Inflammatory macrophage (primary cell): ENCODE measurements at regions not wholly inside any gene's neighbourhood (a gene's known extent, or its start where the extent isn't known, plus 50 kb on each side); places are given as distances from the start of the nearest gene placed in this dataset.
"Not testable (repeated sequence)": the region's sequence is repeated elsewhere in the genome, so short reads cannot be mapped to it uniquely, and the experiment has no call there.

Experiments used
- DNase-seq, 2 donors: peaks; one replicate each; pipeline ENCODE4 v3.0.0-alpha.2; 2020 to 2022

DNA sequence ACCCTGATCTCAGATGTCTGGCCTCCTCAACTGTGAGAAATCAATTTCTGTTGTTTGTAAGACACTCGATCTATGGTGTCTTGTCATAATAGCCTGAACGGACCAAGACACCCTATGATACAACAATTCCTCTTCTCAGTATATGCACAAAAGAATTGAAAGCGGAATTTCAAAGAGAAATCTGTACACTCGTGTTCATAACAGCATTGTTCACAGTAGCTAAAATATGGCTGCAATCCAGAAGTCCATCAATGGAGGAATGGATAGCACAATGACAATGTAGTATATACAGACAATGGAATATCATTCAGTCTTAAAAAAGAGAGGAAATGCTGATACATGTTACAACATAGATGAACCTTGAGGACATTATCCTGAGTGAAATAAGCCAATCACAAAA is 354.6 kb downstream of the SFMBT2 start:
- no peak for DNase-seq

DNA sequence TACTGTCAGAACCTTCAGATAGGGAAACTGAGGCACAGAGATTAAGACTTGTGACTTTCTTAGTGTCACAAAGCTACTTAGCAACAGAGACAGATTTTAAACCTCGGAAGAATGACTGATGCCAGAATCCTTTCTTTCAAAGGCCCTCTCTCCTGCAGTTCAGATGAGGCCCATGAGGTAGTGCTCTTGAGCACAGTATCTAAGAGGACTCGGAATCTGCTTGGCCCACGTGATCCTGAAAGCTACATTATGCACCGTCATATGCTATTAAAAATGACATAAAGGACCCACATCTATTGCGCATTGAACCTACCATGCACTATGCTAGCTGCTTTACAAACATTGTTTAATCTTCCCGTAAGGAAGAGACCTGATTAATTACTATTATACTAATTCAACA is 355.9 kb downstream of the SFMBT2 start:
- no peak for DNase-seq

DNA sequence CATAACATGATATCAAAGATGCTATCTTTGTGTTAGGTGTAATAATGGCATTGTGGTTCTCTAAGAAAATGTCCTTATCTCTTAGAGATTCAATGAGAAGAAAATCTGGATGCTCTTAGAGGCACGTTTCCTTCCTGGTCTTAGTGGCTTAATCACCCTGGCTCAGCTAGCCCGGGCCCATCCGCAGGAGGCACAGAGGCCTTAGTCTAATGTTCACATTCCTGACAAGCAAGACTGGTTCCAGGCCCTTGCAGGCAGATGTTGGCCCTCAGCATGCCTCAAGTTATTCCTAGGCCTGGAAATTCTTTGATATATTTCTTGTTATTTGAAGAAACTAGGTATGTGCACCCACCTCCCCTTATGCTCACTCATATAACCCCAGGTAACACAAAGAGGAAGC is 357.6 kb downstream of the SFMBT2 start:
- DNase-seq: no peak

DNA sequence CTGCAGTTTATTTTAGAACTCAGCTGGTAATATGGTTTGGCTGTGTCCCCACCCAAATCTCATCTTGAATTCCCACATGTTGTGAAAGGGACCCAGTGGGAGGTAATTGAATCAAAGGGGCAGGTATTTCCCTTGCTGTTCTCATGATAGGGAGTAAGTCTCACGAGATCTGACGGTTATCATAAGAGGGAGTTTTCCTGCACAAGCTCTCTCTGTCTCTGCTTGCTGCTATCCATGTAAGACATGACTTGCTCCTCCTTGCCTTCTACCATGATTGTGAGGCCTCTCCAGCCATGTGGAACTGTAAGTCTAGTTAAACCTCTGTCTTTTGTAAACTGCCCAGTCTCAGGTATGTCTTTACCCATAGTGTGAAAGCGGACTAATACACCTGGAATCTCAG is 360.8 kb downstream of the SFMBT2 start:
- not testable (repeated sequence) for DNase-seq

DNA sequence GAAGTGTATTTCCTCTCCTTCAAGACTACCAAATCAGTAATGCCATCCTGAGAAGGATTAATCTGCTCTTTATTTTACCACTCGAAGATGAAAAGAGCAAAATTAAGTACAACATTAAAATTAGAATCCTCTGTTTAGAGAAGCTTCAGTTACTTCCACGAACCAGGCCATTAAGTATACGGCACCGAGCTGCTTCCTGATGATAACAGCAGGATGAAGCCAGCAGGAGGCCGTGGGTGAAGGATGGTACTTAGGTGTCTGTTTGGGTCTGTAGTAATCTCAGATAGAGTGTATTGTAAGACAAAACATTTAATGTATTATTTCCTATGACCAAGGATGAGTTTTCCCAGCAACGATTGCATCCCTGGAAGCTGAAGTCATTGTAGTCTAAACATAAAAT is 362.8 kb downstream of the SFMBT2 start:
- DNase-seq: no peak

DNA sequence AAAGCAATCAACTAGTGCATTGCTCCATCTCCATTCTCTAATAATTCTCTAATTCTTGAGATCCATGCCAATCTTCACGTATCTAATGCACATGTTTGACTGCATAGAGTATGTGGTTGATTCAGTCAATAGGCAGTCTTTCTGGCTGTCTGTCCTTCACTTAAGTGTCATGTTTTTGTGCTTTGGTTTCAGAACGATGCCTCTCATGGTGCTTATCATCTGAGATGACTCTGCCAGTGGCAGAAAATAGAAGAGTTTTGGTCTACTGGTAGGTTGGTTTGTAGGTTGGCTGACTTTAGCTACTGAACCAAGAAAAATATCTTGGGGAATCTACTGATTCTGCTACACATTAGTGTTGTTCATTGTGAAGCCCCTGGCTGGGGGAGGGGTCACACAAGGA is 364.2 kb downstream of the SFMBT2 start:
- peak in 1 of 2 donors; percentile 36 for DNase-seq

DNA sequence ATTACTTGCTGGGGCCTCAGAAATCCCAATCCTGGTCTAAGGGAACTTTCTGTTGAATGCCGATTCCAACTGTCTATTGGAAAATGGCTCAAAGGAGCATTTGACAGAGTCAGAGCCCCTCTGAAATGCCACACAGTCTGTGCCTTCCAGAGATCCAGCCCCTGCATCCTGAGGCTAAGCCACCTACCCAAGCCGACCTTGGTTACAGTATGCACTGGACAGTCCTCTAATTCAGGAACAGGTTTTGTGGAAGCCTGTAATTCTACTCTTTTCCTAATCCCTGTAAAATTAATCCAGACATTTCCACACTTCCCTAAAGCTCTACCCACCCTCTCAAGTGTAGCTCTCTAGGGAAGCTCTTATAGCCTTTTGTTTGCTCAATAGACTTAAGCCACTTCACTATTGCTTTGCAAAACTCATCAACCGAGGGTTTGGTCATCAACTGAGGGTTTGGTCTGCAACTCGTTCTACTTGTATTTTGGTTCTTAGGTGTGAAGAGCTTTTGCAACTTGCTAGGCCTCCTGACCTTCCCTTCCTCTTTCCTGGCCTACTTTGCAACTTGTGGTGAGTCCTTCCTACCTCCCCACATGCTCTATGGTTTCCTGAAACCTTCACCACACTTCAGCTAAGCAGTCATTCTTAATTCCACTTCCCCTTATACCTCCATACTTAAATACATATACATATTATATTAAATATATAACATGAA is 364.8 kb downstream of the SFMBT2 start:
- peak; percentile 97 to 98 for DNase-seq

DNA sequence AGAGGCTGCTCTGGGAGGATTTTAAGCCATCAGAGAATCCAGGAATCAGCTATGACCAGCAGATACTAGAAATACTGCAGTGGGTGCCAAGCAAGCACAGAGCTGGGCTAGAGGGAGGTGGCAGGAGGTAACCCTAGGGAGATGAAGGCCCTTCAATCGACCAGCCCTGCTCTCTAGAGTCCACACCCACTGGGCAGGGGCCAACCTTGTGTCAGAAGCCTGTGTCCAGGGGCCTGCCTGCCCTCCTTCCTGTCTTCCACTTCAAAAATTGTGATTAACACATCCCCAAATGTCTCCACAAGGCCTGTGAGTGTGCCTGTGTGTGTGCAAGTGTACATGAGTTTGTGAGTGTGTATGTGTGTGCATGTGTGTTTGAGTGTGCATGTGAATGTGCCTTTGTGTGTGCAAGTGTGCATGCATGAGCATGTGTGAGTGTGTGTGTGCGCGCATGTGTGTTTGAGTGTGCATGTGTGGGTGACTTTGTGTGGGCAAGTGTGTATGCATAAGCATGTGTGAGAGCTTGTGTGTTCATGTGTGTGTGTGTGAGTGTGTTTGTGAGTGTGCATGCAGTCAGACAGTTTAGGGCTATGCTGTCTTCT is 367.7 kb downstream of the SFMBT2 start:
- DNase-seq: no peak

DNA sequence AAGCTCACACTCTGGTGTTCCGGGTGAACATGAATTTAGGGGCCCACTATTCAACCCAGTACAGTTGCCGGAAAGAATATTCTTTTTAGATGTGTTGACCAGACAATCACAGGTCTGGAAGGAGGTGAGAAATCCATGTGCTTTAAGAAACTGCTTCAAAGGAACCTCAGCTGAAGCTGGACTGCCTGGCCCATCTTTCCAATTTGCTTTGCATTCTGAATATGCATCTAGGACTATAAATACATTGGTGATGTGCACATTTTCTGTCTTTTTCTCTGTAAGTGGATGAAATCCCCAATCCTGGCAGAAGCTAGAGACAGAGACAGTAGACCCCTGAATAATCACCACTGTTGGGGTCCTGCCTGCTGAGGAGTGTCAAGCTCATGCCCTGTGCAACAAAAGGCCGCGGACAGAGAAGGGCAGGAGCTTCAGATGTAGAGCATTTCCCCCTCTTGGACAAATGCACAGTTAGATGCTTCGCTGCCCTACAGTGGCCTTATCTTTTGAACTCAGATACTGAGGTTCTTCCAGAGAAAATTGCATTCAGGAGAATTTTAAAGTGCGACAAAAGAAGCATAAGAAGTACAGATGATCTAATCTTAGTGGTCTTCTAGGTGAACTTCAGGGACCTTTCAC is 368.3 kb downstream of the SFMBT2 start:
- DNase-seq: no peak

DNA sequence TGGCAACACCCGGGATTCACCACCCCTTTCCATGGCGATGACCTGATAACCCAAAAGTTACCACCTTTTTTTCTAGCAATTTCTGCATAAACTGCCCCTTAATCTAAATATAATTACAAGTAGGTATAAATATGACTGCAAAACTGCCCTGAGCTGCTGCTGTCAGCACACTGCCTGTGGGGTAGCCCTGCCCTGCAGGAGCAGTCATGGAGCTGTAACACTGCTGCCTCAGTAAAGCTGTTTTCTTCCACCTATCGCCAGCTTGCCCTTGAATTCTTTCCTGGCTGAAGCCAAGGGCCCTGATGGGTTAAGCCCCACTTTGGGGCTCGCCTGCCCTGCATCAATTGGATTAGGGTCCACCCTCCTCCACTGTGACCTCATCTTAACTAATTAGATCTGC is 368.8 kb downstream of the SFMBT2 start:
- DNase-seq: no peak

DNA sequence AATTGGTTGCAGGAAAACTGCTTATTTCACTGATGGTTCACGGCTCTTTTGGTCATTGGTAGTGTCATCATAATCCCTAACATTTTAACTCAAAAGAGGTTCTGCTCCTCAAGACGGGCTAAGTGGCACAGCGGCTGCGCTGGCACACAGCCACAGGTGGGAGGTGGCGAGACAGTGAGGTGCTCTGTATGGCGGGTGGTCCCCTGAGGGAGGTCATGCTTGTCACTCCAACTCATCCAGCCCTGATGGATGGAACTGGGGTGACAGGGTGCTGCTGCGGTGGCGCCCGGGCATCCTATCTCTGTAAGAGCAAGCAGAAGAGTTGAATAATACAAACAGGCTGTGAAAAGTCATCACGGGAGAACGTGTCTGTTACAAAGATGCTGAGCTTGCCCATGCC is 370.2 kb downstream of the SFMBT2 start:
- no peak for DNase-seq

DNA sequence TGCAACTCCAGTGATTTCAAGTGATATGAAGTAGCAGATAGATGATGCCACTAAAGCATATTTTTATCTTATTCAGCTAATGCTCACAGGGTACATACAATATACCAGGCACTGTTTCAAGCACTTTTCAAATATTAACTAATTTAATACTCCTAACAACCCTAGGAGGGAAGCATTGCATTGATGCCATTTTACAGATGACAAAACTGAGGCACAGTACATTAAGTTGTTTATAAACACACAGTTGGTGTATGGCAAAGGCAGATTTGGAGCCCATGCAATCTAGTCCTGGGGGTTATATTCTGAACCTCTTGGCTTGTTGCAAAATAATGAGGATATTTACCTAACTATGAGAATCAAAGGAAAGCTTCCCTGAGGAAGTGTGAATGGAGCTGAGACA is 371.0 kb downstream of the SFMBT2 start:
- no peak for DNase-seq

DNA sequence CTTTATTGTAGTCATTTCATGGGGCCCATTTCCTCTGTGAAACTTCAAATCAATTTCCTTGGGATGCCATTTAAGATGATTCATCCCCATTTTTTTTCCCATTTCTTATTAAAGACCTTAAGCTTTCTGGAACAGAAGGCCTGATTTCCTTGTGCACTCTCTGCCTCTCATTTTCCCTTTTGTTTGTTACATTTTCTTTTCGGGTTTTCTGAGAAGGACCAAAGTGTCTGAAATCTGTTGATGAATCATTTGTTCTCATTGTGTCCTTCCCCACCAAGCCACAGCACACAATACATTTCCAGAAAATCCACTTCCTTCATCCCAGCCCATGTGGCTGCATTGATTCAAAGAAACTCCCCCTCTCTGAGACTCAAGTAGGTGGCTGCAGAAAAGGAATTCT is 372.4 kb downstream of the SFMBT2 start:
- DNase-seq: peak in 1 of 2 donors; percentile 24

DNA sequence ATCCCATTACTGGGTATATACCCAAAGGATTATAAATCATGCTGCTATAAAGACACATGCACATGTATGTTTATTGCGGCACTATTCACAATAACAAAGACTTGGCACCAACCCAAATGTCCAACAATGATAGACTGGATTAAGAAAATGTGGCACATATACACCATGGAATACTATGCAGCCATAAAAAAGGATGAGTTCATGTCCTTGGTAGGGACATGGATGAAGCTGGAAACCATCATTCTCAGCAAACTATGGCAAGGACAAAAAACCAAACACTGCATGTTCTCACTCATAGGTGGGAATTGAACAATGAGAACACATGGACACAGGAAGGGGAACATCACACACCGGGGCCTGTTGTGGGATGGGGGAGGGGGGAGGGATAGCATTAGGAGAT is 373.4 kb downstream of the SFMBT2 start:
- DNase-seq: not testable (repeated sequence)

DNA sequence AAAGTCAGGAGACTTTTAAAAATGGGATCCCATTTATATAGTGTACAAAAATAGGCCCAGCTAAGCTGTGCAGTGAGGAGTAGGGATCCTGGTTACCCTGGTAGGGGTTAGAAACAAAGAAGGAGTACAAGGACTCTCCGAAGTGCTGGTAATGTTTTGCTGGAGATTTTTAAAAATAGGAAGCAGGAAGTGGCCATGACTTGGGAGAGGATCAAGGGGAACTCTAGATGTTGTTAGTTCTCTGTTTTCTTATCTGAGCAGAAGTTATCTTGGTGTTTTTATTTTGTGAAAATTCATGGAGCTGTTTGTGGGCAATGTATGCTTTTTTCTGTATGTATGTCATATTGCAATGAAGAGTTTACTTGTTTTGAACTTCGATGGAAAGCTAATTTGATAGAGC is 373.9 kb downstream of the SFMBT2 start:
- peak; percentile 39 to 47 for DNase-seq

DNA sequence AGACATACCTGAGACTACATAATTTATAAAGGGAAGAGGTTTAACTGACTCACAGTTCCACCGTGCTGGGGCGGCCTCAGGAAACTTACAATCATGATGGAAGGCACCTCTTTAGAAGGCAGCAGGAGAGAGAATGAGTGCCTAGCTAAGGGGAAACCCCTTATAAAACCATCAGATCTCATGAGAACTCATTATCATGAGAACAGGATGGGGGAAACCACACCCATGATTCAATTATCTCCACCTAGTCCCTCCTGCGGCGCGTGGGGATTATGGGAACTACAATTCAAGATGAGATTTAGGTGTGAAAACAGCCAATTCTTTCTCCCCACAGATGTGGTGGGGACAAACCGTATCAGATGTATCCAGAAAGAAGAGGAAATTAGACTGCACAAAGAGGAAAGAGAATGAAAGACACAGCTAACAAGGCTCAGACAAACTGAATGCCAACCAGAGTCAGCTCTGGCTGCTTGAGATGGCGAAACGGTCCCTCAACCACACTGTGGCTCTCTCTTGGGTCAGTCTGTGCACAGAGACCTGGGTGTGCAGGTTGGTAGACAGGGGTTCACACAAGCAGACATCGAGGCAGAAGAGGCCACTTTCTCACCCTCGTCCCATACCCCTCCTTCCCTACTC is 375.6 kb downstream of the SFMBT2 start:
- DNase-seq: no peak

DNA sequence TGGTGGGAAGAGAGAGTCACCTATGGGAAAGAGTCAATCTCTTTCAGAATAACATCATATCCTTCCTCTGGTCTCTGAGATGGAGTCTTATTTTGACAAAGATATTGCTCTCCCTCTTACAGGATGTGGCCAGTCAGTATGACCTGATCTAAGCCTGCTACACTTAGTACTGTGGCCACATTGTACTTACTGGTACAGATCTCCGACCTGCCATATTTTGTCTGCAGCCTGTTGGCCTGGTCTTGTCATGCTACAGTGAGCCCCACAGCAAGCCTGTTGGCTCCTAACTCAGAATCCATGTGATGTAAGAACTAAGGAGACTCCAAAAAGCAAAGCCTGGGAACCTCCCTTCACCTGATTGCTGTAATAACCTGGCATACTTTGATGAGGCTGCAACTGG is 377.8 kb downstream of the SFMBT2 start:
- no peak for DNase-seq

DNA sequence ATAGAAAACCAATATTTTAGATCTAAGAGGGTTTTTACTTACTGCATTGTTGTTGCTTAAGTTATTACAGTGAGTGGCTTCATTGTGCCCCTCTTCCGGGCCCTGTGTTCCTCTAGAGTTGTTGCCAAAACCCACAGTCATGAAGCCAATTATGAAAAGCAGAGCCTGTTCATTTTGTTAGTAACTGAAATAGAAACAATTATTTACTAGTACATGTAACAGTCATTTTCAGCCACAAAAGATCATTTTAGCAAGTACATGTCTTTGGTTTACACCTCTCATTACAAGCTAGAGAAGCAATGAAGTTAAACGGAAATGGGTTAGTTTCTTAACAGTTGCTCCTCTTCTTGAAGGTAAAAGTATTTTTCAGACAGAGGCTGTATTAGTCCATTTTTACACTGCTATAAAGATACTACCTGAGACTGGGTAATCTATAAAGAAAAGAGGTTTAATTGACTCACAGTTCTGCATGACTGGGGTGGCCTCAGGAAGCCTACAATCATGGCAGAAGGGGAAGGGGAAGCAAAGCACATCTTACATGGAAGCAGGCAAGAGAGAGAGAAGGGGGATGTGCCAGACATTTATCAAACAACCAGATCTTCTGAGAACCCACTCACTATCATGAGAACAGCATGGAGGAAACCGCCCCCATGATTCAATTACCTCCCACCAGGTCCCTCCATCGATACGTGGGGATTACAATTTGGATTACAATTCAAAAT is 380.5 kb downstream of the SFMBT2 start:
- no peak for DNase-seq

DNA sequence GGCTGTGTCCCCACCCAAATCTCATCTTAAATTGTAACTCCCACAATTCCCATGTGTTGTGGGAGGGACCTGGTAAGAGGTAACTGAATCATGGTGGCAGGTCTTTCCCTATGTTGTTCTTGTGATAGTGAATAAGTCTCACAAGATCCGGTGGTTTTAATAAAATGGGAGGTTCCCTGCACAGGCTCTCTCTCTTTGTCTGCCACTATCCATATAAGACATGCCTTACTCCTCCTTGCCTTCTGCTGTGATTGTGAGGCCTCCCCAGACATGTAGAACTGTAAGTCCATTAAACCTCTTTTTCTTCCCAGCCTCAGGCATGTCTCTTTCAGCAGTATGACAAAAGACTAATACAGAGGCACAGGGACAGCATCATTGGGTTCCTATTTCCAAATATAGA is 381.2 kb downstream of the SFMBT2 start:
- no peak for DNase-seq

DNA sequence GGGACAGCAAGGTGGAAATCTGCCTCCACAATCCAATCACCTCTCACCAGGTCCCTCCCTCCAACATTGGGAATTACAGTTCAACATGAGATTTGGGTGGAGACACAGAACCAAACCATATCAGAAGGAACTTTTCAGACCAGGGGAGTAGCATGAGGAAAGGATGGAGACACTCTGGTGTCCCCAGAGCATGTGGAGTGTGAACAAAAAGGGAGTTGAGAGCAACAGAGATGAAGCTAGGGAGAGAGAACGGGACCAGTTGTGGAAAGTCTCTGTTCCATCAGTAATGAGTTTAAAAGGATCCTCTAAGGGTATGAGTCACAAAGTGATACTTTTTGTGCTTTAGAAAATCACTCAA is 382.0 kb downstream of the SFMBT2 start:
- DNase-seq: no peak

DNA sequence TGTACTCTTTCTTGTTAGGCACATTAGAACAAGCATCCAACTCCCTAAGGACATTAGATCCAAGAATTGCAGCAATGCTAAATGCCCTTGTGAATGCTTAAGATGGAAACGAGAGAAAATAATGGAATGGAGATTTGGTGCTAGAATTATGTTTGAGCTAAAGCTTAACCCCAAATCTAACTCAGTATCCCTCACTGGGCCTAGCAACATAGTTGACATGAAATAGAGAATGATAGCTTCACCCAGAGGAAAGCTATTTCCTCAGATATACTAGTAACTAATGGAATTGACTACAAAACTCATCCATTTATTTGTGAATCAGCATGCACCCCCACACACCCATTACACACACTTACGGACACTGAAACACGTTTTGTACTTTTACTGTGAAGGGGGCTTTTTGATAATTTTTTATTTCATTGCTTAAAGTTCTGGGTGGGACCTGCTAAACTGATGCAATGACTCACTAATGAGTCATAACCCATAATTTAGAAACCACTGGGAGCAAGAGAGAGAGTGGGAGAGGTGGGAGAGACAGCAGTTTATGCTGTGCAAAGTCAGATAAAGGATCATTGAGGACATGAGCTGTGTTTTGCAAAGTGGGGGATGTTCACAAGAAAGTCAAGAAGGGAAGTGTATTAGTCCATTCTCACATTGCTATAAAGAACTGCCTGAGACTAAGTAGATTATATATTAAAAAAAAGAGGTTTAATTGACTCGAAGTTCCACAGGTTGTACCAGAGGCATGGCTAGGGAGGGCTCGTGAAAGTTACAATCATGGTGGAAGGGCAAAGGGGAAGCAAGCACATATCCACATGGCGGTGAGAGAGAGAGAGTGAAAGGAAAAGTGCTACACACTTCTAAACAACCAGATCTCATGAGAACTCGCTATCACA is 382.7 kb downstream of the SFMBT2 start:
- peak; percentile 79 to 81 for DNase-seq
